ENCODE measurements at regions not wholly inside any gene's neighbourhood (a gene's known extent, or its start where the extent isn't known, plus 50 kb on each side); places are given as distances from the start of the nearest gene placed in this dataset.
A peak's percentile ranks its signal among the peaks of the same experiment; 100 is the strongest.
"Not testable (repeated sequence)": the region's sequence is repeated elsewhere in the genome, so short reads cannot be mapped to it uniquely, and the experiment has no call there.

DNA sequence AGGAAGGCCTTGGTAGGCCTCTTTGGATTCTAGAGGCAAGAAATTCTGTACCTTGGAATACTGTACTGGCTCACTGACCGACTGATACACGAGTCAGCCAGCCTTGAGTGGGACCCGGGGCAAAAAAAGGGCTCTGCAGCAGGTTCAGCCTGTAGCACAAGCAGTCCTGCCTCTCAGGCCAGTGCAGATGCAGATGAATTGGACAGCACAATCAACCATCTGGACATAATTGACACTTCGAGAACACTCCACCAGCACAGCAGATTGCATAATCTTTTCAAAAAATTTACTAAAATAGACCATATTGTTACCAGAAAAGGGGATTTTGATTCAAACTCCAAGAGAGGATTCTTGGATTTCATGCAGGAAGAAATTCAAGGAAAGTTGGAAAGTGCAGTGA lies 241.6 kb downstream of the RPIA start:
- no peaks in the 10 kb centered on the region for H3K9me3 ChIP-seq (ENCODE audit: low read depth, low read length)
- TF ChIP-seq, protein P1, sequence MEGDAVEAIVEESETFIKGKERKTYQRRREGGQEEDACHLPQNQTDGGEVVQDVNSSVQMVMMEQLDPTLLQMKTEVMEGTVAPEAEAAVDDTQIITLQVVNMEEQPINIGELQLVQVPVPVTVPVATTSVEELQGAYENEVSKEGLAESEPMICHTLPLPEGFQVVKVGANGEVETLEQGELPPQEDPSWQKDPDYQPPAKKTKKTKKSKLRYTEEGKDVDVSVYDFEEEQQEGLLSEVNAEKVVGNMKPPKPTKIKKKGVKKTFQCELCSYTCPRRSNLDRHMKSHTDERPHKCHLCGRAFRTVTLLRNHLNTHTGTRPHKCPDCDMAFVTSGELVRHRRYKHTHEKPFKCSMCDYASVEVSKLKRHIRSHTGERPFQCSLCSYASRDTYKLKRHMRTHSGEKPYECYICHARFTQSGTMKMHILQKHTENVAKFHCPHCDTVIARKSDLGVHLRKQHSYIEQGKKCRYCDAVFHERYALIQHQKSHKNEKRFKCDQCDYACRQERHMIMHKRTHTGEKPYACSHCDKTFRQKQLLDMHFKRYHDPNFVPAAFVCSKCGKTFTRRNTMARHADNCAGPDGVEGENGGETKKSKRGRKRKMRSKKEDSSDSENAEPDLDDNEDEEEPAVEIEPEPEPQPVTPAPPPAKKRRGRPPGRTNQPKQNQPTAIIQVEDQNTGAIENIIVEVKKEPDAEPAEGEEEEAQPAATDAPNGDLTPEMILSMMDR (IDR thresholded peaks at IDR 0.05; ENCODE audit: extremely low read depth, low read depth, low read length): no peak
- H3K4me1 ChIP-seq (ENCODE audit: insufficient read depth, low read length): no peaks in the 10 kb centered on the region
- no peak overlapping the region for H3K4me2 ChIP-seq (ENCODE audit: insufficient read depth, low read length)
- H3K79me2 ChIP-seq (ENCODE audit: insufficient read depth, low read length): no peaks in the 10 kb centered on the region
- H2AFZ ChIP-seq (ENCODE audit: low read length): no peak overlapping the region
- H3K27me3 ChIP-seq (ENCODE audit: insufficient read depth, low read length): no peaks in the 10 kb centered on the region
- H3K36me3 ChIP-seq (ENCODE audit: insufficient read depth, low read length): no peaks in the 10 kb centered on the region
- DNase-seq (ENCODE audit: insufficient read length, low spot score, missing footprints): no peak
- no peak overlapping the region for H3K4me3 ChIP-seq (ENCODE audit: insufficient read depth, low read length)
- no peak overlapping the region for H3K27ac ChIP-seq (ENCODE audit: low read depth, low read length)
- H4K20me1 ChIP-seq (ENCODE audit: insufficient read depth, low read length): no peaks in the 10 kb centered on the region

DNA sequence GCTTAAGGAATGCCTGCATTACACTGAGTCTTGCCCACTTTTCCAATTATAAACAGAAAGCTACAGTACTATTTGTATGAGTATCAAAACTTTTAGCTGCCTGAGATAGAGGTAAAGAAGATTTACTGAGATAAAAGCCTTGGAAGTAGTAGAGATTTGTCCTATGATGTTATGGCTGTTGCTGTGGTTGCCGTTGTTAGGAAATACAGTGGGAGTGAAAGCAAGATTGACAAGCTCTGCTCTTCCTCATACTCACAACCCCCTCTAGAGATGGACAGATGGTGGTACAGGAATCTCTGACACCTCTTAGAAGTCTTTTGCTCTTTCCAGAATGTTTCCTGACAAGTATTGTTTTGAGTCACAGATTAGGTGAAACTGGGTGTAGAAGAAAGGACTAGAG lies 242.5 kb downstream of the RPIA start:
- Histone ChIP-seq H3K27ac (ENCODE audit: low read depth, low read length) (no peak overlapping the region), H4K20me1 (ENCODE audit: insufficient read depth, low read length) (no peaks in the 10 kb centered on the region), H3K27me3 (ENCODE audit: insufficient read depth, low read length) (no peaks in the 10 kb centered on the region), H3K9me3 (ENCODE audit: low read depth, low read length) (no peaks in the 10 kb centered on the region), H3K4me2 (ENCODE audit: insufficient read depth, low read length) (no peak overlapping the region), H3K79me2 (ENCODE audit: insufficient read depth, low read length) (no peaks in the 10 kb centered on the region), H3K4me1 (ENCODE audit: insufficient read depth, low read length) (no peaks in the 10 kb centered on the region), H3K36me3 (ENCODE audit: insufficient read depth, low read length) (no peaks in the 10 kb centered on the region), H2AFZ (ENCODE audit: low read length) (no peak overlapping the region), H3K4me3 (ENCODE audit: insufficient read depth, low read length) (no peak overlapping the region)
- DNase-seq (ENCODE audit: insufficient read length, low spot score, missing footprints): no peak
- TF ChIP-seq, protein P1 (IDR thresholded peaks at IDR 0.05; ENCODE audit: extremely low read depth, low read depth, low read length): no peak

DNA sequence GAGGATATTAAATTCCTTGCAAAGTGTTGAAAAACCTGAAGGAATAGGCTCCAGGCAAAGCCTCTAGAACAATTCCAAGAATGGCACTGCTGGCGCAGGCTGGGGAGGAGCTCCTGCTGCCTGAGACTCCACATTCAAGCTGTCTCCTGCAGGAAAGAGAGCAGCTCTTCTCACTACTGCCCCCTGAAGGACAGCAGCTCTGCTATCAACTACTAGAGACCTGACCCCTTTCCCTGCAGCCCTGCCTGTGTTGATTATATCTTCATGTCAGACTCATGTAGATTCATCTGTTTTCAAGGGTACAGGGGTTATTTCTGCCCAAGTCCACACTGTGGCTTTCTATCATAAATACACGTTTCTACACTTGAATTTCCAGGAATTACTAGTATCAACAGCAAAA lies 249.7 kb downstream of the RPIA start:
- H3K4me3 ChIP-seq (ENCODE audit: insufficient read depth, low read length); DNase-seq (ENCODE audit: insufficient read length, low spot score, missing footprints); H3K27me3 ChIP-seq (ENCODE audit: insufficient read depth, low read length): not testable (repeated sequence)

DNA sequence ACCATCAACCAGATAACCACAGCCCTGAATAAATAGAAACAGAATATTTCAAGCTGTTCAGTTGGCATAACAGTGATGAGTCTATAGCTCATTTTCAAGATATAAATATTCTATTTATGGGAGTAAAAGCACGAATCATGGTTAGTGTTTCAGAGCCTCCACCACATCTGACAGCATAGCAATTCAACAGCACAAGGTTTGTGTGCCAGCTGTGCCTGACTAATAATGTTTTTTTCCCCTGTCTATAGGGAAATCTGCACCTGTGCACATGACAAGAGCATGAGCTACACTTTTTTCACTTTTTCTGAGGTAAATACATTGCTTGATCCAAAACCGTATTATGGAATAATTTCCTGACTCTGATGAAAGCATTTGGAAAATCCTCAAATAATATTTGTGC lies 251.3 kb downstream of the RPIA start:
- no peaks in the 10 kb centered on the region for H3K36me3 ChIP-seq (ENCODE audit: insufficient read depth, low read length)
- H4K20me1 ChIP-seq (ENCODE audit: insufficient read depth, low read length): no peaks in the 10 kb centered on the region
- H3K9me3 ChIP-seq (ENCODE audit: low read depth, low read length): no peaks in the 10 kb centered on the region

More for the DNA sequence above, 249.7 kb downstream of the RPIA start:
- H3K9me3 ChIP-seq (ENCODE audit: low read depth, low read length); H2AFZ ChIP-seq (ENCODE audit: low read length); H3K36me3 ChIP-seq (ENCODE audit: insufficient read depth, low read length); H3K4me2 ChIP-seq (ENCODE audit: insufficient read depth, low read length); H3K4me1 ChIP-seq (ENCODE audit: insufficient read depth, low read length); H4K20me1 ChIP-seq (ENCODE audit: insufficient read depth, low read length); H3K79me2 ChIP-seq (ENCODE audit: insufficient read depth, low read length); H3K27ac ChIP-seq (ENCODE audit: low read depth, low read length): not testable (repeated sequence)
- TF ChIP-seq, protein P1 (IDR thresholded peaks at IDR 0.05; ENCODE audit: extremely low read depth, low read depth, low read length): peak; percentile 43

More for the DNA sequence above, 251.3 kb downstream of the RPIA start:
- no peak overlapping the region for H3K4me3 ChIP-seq (ENCODE audit: insufficient read depth, low read length)
- no peak overlapping the region for H3K27ac ChIP-seq (ENCODE audit: low read depth, low read length)
- no peaks in the 10 kb centered on the region for H3K27me3 ChIP-seq (ENCODE audit: insufficient read depth, low read length)
- no peak overlapping the region for H3K4me2 ChIP-seq (ENCODE audit: insufficient read depth, low read length)
- no peaks in the 10 kb centered on the region for H3K79me2 ChIP-seq (ENCODE audit: insufficient read depth, low read length)
- H3K4me1 ChIP-seq (ENCODE audit: insufficient read depth, low read length): no peaks in the 10 kb centered on the region
- H2AFZ ChIP-seq (ENCODE audit: low read length): no peak overlapping the region
- DNase-seq (ENCODE audit: insufficient read length, low spot score, missing footprints): no peak
- TF ChIP-seq, protein P1 (IDR thresholded peaks at IDR 0.05; ENCODE audit: extremely low read depth, low read depth, low read length): no peak
